PC-3 (cell line): ENCODE measurements at regions not wholly inside any gene's neighbourhood (a gene's known extent, or its start where the extent isn't known, plus 50 kb on each side); places are given as distances from the start of the nearest gene placed in this dataset.

Experiments used
- CTCF ChIP-seq: fragments of 300-600 bp; sonication (generic); conservative IDR thresholded peaks from 2 replicates; pipeline ENCODE4 v1.5.1; 2017; ENCODE audit warnings: antibody characterized with exemption, low read depth, mild to moderate bottlenecking, low read length
- EZH2 ChIP-seq: fragments of 300-600 bp; sonication (generic); IDR thresholded peaks from one replicate; pipeline ENCODE4 v1.6.1; 2017; ENCODE audit warnings: antibody characterized with exemption, mild to moderate bottlenecking, low read length; ENCODE audit not compliant: unreplicated experiment
- EZH2phosphoT487 ChIP-seq: fragments of 300-600 bp; sonication (generic); IDR thresholded peaks from 2 replicates; pipeline ENCODE4 v1.6.1; 2018; ENCODE audit warnings: mild to moderate bottlenecking, antibody characterized with exemption, low read length, borderline replicate concordance

DNA sequence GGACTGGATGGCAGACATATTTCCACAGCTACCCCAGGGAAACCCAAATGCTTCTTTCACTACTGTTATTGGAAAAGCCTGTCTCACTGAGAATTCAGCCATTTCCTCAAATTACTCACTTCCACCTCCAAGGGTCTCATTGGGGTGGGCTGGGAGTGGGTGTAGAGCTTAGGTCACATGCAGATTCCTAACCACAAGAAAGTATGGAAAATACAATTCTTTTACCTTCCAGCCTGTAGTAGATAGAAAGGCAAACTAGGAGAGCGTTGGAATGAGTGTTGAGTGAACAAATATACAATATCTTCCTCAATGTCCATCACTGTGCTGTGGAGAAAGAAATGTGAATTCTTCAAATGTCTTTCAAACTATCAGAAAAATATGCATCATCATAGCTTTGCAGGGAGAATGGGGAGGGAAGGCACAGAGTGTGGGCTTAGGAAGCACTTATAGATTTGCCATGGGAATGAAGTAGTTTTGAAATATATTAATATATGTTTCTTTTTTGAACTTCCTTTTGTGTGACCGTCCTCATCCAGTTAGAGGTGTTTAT, 245.3 kb upstream of the JADE1 start:
- no peak for TF ChIP-seq CTCF
- no peak for TF ChIP-seq EZH2
- TF ChIP-seq EZH2phosphoT487, result no peak
